ENCODE measurements at regions not wholly inside any gene's neighbourhood (a gene's known extent, or its start where the extent isn't known, plus 50 kb on each side); places are given as distances from the start of the nearest gene placed in this dataset.

GRCh38 chr3:59249698-59250361 is 200.0 kb upstream of the CFAP20DC start:
- no peak for ATAC-seq

GRCh38 chr3:59249004-59249403 is 199.2 kb upstream of the CFAP20DC start:
- no peak overlapping the region for H3K4me3 Mint-ChIP-seq
- ATAC-seq, result no peak
- H3K4me1 Mint-ChIP-seq (ENCODE audit: low read depth), result no peaks in the 10 kb centered on the region
- H3K9me3 Mint-ChIP-seq (ENCODE audit: insufficient read depth), result no peaks in the 10 kb centered on the region
- POLR2A ChIA-PET, result no interaction called here
- no peak overlapping the region for H3K27ac Mint-ChIP-seq
- CTCF ChIA-PET, result no interaction called here
- DNase-seq, result no peak
- no peaks in the 10 kb centered on the region for H3K36me3 Mint-ChIP-seq (ENCODE audit: low read depth)
- H3K27me3 Mint-ChIP-seq (ENCODE audit: low read depth), result no peaks in the 10 kb centered on the region

More at GRCh38 chr3:59249698-59250361, 200.0 kb upstream of the CFAP20DC start:
- H3K4me1 Mint-ChIP-seq (ENCODE audit: low read depth), result no peaks in the 10 kb centered on the region
- ChIA-PET POLR2A (no interaction called here), CTCF (no interaction called here)
- H3K27ac Mint-ChIP-seq, result no peak overlapping the region
- H3K9me3 Mint-ChIP-seq (ENCODE audit: insufficient read depth), result no peaks in the 10 kb centered on the region
- no peak overlapping the region for H3K4me3 Mint-ChIP-seq
- H3K36me3 Mint-ChIP-seq (ENCODE audit: low read depth), result no peaks in the 10 kb centered on the region
- H3K27me3 Mint-ChIP-seq (ENCODE audit: low read depth), result no peaks in the 10 kb centered on the region
- DNase-seq, result no peak

GRCh38 chr3:59247402-59247841 is 197.6 kb upstream of the CFAP20DC start:
- ATAC-seq (no peak), DNase-seq (no peak)
- H3K27ac Mint-ChIP-seq, result no peak overlapping the region
- H3K27me3 Mint-ChIP-seq (ENCODE audit: low read depth), result no peaks in the 10 kb centered on the region
- no peaks in the 10 kb centered on the region for H3K9me3 Mint-ChIP-seq (ENCODE audit: insufficient read depth)
- H3K36me3 Mint-ChIP-seq (ENCODE audit: low read depth), result no peaks in the 10 kb centered on the region
- POLR2A ChIA-PET, result no interaction called here
- H3K4me3 Mint-ChIP-seq, result no peak overlapping the region
- CTCF ChIA-PET, result interaction anchor here (0.5 kb wide), 1 partner anchor 33 kb away, joined by 3 read pairs; no protein-coding TSS in a partner anchor
- H3K4me1 Mint-ChIP-seq (ENCODE audit: low read depth), result no peaks in the 10 kb centered on the region

- CTCF ChIA-PET, result interaction anchor here (0.5 kb wide), 1 partner anchor 32 kb away, joined by 3 read pairs; no protein-coding TSS in a partner anchor
- DNase-seq (no peak), ATAC-seq (no peak)
- Mint-ChIP-seq H3K27ac (no peak overlapping the region), H3K4me3 (no peak overlapping the region), H3K9me3 (ENCODE audit: insufficient read depth) (no peaks in the 10 kb centered on the region), H3K4me1 (ENCODE audit: low read depth) (no peaks in the 10 kb centered on the region), H3K27me3 (ENCODE audit: low read depth) (no peaks in the 10 kb centered on the region), H3K36me3 (ENCODE audit: low read depth) (no peaks in the 10 kb centered on the region)
- POLR2A ChIA-PET, result no interaction called here
These were observed 197.0 kb upstream of the CFAP20DC start for GRCh38 chr3:59246719-59247401.

GRCh38 chr3:59245859-59246501 is 196.2 kb upstream of the CFAP20DC start:
- no peaks in the 10 kb centered on the region for H3K4me1 Mint-ChIP-seq (ENCODE audit: low read depth)
- H3K4me3 Mint-ChIP-seq, result no peak overlapping the region
- DNase-seq (no peak), ATAC-seq (no peak)
- no peak overlapping the region for H3K27ac Mint-ChIP-seq
- ChIA-PET POLR2A (no interaction called here), CTCF (no interaction called here)
- no peaks in the 10 kb centered on the region for H3K27me3 Mint-ChIP-seq (ENCODE audit: low read depth)
- H3K9me3 Mint-ChIP-seq (ENCODE audit: insufficient read depth), result no peaks in the 10 kb centered on the region
- H3K36me3 Mint-ChIP-seq (ENCODE audit: low read depth), result no peaks in the 10 kb centered on the region

- Mint-ChIP-seq H3K9me3 (ENCODE audit: insufficient read depth) (no peaks in the 10 kb centered on the region), H3K4me1 (ENCODE audit: low read depth) (no peaks in the 10 kb centered on the region), H3K27ac (no peak overlapping the region), H3K36me3 (ENCODE audit: low read depth) (no peaks in the 10 kb centered on the region), H3K27me3 (ENCODE audit: low read depth) (no peaks in the 10 kb centered on the region), H3K4me3 (no peak overlapping the region)
- CTCF ChIA-PET, result no interaction called here
- no peak for ATAC-seq
- POLR2A ChIA-PET, result no interaction called here
- DNase-seq, result no peak
These were observed 195.6 kb upstream of the CFAP20DC start for GRCh38 chr3:59245300-59245858.

GRCh38 chr3:59244343-59244742 is 194.5 kb upstream of the CFAP20DC start:
- DNase-seq (no peak), ATAC-seq (no peak)
- Mint-ChIP-seq H3K27ac (no peak overlapping the region), H3K36me3 (ENCODE audit: low read depth) (no peaks in the 10 kb centered on the region), H3K4me3 (no peak overlapping the region), H3K27me3 (ENCODE audit: low read depth) (no peaks in the 10 kb centered on the region), H3K9me3 (ENCODE audit: insufficient read depth) (no peaks in the 10 kb centered on the region), H3K4me1 (ENCODE audit: low read depth) (no peaks in the 10 kb centered on the region)
- ChIA-PET POLR2A (no interaction called here), CTCF (interaction anchor here (0.9 kb wide), 1 partner anchor 9 kb away, joined by 3 read pairs; no protein-coding TSS in a partner anchor)

- Mint-ChIP-seq H3K27me3 (ENCODE audit: low read depth) (no peaks in the 10 kb centered on the region), H3K36me3 (ENCODE audit: low read depth) (no peaks in the 10 kb centered on the region), H3K4me1 (ENCODE audit: low read depth) (no peaks in the 10 kb centered on the region), H3K9me3 (ENCODE audit: insufficient read depth) (no peaks in the 10 kb centered on the region), H3K4me3 (no peak overlapping the region), H3K27ac (no peak overlapping the region)
- ChIA-PET POLR2A (no interaction called here), CTCF (no interaction called here)
- DNase-seq (no peak), ATAC-seq (no peak)
These were observed 193.7 kb upstream of the CFAP20DC start for GRCh38 chr3:59243476-59243875.

GRCh38 chr3:59240666-59241255 is 190.9 kb upstream of the CFAP20DC start:
- H3K4me3 Mint-ChIP-seq, result no peak overlapping the region
- peaks cover 2% of the 10 kb centered on the region for H3K4me1 Mint-ChIP-seq (ENCODE audit: low read depth)
- H3K27me3 Mint-ChIP-seq (ENCODE audit: low read depth), result peaks cover 5% of the 10 kb centered on the region
- H3K36me3 Mint-ChIP-seq (ENCODE audit: low read depth), result no peaks in the 10 kb centered on the region
- ChIA-PET POLR2A (no interaction called here), CTCF (interaction anchor here (1.2 kb wide), 1 partner anchor 262 kb away, joined by 3 read pairs; no protein-coding TSS in a partner anchor)
- ATAC-seq (no peak), DNase-seq (no peak)
- no peak overlapping the region for H3K27ac Mint-ChIP-seq
- no peaks in the 10 kb centered on the region for H3K9me3 Mint-ChIP-seq (ENCODE audit: insufficient read depth)

- POLR2A ChIA-PET, result no interaction called here
These were observed 187.3 kb upstream of the CFAP20DC start for GRCh38 chr3:59237121-59237520.

GRCh38 chr3:59235634-59236012 is 185.8 kb upstream of the CFAP20DC start:
- Mint-ChIP-seq H3K4me3 (no peak overlapping the region), H3K4me1 (ENCODE audit: low read depth) (peaks cover 14% of the 10 kb centered on the region), H3K9me3 (ENCODE audit: insufficient read depth) (peaks cover 8% of the 10 kb centered on the region), H3K27me3 (ENCODE audit: low read depth) (peaks cover 5% of the 10 kb centered on the region), H3K36me3 (ENCODE audit: low read depth) (no peaks in the 10 kb centered on the region), H3K27ac (no peak overlapping the region)
- POLR2A ChIA-PET, result no interaction called here
- CTCF ChIA-PET, result no interaction called here
- DNase-seq (peak; percentile 36), ATAC-seq (no peak)

More at GRCh38 chr3:59237121-59237520, 187.3 kb upstream of the CFAP20DC start:
- Mint-ChIP-seq H3K27ac (no peak overlapping the region), H3K36me3 (ENCODE audit: low read depth) (no peaks in the 10 kb centered on the region), H3K27me3 (ENCODE audit: low read depth) (peaks cover 5% of the 10 kb centered on the region), H3K4me3 (no peak overlapping the region), H3K9me3 (ENCODE audit: insufficient read depth) (peaks cover 1% of the 10 kb centered on the region), H3K4me1 (ENCODE audit: low read depth) (peaks cover 14% of the 10 kb centered on the region)
- CTCF ChIA-PET, result no interaction called here
- no peak for ATAC-seq
- DNase-seq, result no peak

Measured in activated CD8-positive, alpha-beta T cell treated with anti-CD3 and anti-CD28 coated beads, Interleukin-2, amount 10 ng/mL, durations not matched to agents 7 days and 5 days (primary cell).